Neural crest cell (in vitro differentiated cells): ENCODE measurements at regions not wholly inside any gene's neighbourhood (a gene's known extent, or its start where the extent isn't known, plus 50 kb on each side); places are given as distances from the start of the nearest gene placed in this dataset.
"Not testable (repeated sequence)": the region's sequence is repeated elsewhere in the genome, so short reads cannot be mapped to it uniquely, and the experiment has no call there.

Source experiments
- DNase-seq: peaks from one replicate; pipeline ENCODE4 v3.0.0; 2021; ENCODE audit warnings: low read depth, mixed read lengths, low spot score
- H3K27ac Mint-ChIP-seq: one replicate; pipeline ENCODE4 v1.8.0; 2021; ENCODE audit warnings: mild to moderate bottlenecking, mixed read lengths; ENCODE audit not compliant: unreplicated experiment
- H3K27me3 Mint-ChIP-seq: 2 replicates; pipeline ENCODE4 v1.8.0; 2021; ENCODE audit warnings: low read depth, mild to moderate bottlenecking, mixed read lengths
- H3K36me3 Mint-ChIP-seq: 2 replicates; pipeline ENCODE4 v1.8.0; 2021; ENCODE audit warnings: low read depth, mild to moderate bottlenecking, mixed read lengths
- H3K4me1 Mint-ChIP-seq: 2 replicates; pipeline ENCODE4 v1.8.0; 2021; ENCODE audit warnings: mixed read lengths
- H3K4me3 Mint-ChIP-seq: one replicate; pipeline ENCODE4 v1.8.0; 2021; ENCODE audit warnings: mild to moderate bottlenecking, mixed read lengths
- H3K9me3 Mint-ChIP-seq: 2 replicates; pipeline ENCODE4 v1.8.0; 2021; ENCODE audit warnings: mixed read lengths
- TF ChIP-seq, protein P1 (sequence below): fragments of 200-600 bp; sonication (generic); conservative IDR thresholded peaks from 2 replicates; pipeline ENCODE4 v1.5.0; 2021; ENCODE audit warnings: antibody characterized with exemption, mild to moderate bottlenecking

DNA sequence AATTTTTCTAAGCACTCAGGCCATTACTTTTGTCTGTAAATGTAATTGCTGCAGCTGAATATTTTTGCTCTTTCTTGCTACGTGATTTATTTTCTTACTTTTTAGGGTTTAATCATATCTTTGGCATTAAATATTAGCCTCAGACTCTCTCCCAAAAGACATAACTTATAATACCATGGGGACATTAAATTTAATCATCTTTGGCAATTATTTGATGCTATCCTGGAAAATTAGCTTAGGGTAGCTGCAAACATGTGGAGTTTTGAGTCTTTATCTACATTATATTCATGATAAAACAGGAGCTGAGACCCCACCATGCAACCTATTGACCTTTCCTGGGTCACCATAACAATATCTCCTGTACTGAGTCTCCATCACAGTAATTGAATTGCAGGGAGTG, 59.1 kb upstream of the EDAR start:
- H3K4me1 Mint-ChIP-seq, result peaks cover 19% of the 10 kb centered on the region
- H3K27ac Mint-ChIP-seq, result no peak overlapping the region
- no peaks in the 10 kb centered on the region for H3K27me3 Mint-ChIP-seq
- no peaks in the 10 kb centered on the region for H3K36me3 Mint-ChIP-seq
- TF ChIP-seq, protein P1, sequence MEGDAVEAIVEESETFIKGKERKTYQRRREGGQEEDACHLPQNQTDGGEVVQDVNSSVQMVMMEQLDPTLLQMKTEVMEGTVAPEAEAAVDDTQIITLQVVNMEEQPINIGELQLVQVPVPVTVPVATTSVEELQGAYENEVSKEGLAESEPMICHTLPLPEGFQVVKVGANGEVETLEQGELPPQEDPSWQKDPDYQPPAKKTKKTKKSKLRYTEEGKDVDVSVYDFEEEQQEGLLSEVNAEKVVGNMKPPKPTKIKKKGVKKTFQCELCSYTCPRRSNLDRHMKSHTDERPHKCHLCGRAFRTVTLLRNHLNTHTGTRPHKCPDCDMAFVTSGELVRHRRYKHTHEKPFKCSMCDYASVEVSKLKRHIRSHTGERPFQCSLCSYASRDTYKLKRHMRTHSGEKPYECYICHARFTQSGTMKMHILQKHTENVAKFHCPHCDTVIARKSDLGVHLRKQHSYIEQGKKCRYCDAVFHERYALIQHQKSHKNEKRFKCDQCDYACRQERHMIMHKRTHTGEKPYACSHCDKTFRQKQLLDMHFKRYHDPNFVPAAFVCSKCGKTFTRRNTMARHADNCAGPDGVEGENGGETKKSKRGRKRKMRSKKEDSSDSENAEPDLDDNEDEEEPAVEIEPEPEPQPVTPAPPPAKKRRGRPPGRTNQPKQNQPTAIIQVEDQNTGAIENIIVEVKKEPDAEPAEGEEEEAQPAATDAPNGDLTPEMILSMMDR, result no peak
- no peak for DNase-seq
- H3K4me3 Mint-ChIP-seq, result no peak overlapping the region
- no peaks in the 10 kb centered on the region for H3K9me3 Mint-ChIP-seq

DNA sequence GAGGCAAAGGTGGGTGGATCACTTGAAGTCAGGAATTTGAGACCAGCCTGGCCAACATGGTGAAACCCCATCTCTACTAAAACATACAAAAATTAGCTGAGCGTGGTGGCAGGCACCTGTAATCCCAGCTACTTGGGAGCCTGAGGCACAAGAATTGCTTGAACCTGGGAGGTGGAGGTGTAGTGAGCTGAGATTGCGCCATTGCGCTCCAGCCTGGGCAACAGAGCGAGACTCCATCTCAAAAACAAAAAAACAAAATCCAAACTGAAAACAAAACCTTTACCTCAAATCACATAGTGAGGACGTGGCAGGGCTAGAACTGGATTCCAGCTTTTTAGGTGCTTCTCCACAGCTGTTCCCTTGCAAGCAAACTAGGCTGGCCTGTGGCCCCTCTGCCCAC, 58.5 kb upstream of the EDAR start:
- H3K4me1 Mint-ChIP-seq, result peaks cover 19% of the 10 kb centered on the region
- H3K9me3 Mint-ChIP-seq, DNase-seq, H3K27me3 Mint-ChIP-seq, H3K36me3 Mint-ChIP-seq, H3K27ac Mint-ChIP-seq, H3K4me3 Mint-ChIP-seq: not testable (repeated sequence)

GRCh38 chr2:109046925-109047508, 58.0 kb upstream of the EDAR start:
- DNase-seq, result no peak
- Mint-ChIP-seq H3K9me3 (no peaks in the 10 kb centered on the region), H3K36me3 (no peaks in the 10 kb centered on the region), H3K27me3 (no peaks in the 10 kb centered on the region), H3K27ac (no peak overlapping the region), H3K4me1 (peaks cover 19% of the 10 kb centered on the region), H3K4me3 (no peak overlapping the region)
- TF ChIP-seq, protein P1, result no peak

- Mint-ChIP-seq H3K9me3 (no peaks in the 10 kb centered on the region), H3K4me3 (no peak overlapping the region), H3K27ac (no peak overlapping the region), H3K4me1 (peaks cover 19% of the 10 kb centered on the region), H3K36me3 (no peaks in the 10 kb centered on the region), H3K27me3 (no peaks in the 10 kb centered on the region)
- DNase-seq, result no peak
- TF ChIP-seq, protein P1, result no peak
Measured at GRCh38 chr2:109045505-109045904, 56.5 kb upstream of the EDAR start.

DNA sequence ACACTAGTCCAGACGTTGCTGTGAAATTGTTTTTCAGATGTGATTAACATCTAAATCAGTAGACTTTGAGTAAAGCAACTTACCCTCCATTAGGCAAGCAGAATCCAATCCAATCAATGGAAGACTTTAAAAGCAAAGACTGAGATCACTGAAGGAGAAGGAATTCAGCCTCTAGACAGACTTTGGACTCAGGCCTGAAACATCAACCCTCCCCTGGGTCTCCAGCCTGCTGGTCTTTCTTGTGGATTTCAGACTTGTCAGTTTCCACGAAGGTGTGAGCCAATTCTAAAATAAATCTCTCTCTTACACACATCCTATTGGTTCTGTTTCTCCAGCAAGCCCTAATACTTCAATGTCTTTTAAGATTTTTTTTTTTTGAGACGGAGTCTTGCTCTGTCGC, 50.0 kb upstream of the EDAR start:
- Mint-ChIP-seq H3K9me3 (no peaks in the 10 kb centered on the region), H3K27me3 (no peaks in the 10 kb centered on the region), H3K4me1 (no peaks in the 10 kb centered on the region), H3K27ac (no peak overlapping the region), H3K36me3 (no peaks in the 10 kb centered on the region), H3K4me3 (no peak overlapping the region)
- TF ChIP-seq, protein P1, result no peak
- no peak for DNase-seq
